Heart left ventricle (tissue), 16 donors: ENCODE measurements at regions not wholly inside any gene's neighbourhood (a gene's known extent, or its start where the extent isn't known, plus 50 kb on each side); places are given as distances from the start of the nearest gene placed in this dataset.

Experiments used
- ATAC-seq, 4 donors: fragments of 200-7000 bp; cut with Tn5 transposase; one replicate each; pipeline ENCODE4 v1.9.1; 2020 to 2022; ENCODE audit warnings: moderate library complexity in 4 of 4, mild to moderate bottlenecking in 3 of 4, moderate number of reproducible peaks in 1 of 4
- DNase-seq, 5 donors: peaks; one replicate each; pipeline ENCODE4 v3.0.0-alpha.2; 2020
- H3K27ac ChIP-seq, 12 donors: fragments of 200-600 bp; sonication (generic) in 4 of 12; one replicate each; pipeline versions ENCODE4 v1.5.0 to v1.8.0; 2016 to 2022; ENCODE audit warnings: mild to moderate bottlenecking in 2 of 12
- H3K27me3 ChIP-seq, 9 donors: fragments of 200-600 bp; sonication (generic) in 2 of 9; one replicate each; pipeline versions ENCODE4 v1.5.1 to v1.8.0; 2016 to 2022; ENCODE audit warnings: mild to moderate bottlenecking in 3 of 9
- H3K36me3 ChIP-seq, 9 donors: fragments of 200-600 bp; sonication (generic) in 2 of 9; one replicate each; pipeline versions ENCODE4 v1.5.0 to v1.8.0; 2018 to 2022; ENCODE audit warnings: mild to moderate bottlenecking in 2 of 9
- H3K4me1 ChIP-seq, 12 donors: fragments of 200-600 bp; sonication (generic) in 4 of 12; one replicate each; pipeline versions ENCODE4 v1.5.0 to v1.8.0; 2016 to 2022; ENCODE audit warnings: mild to moderate bottlenecking in 3 of 12
- H3K4me3 ChIP-seq, 12 donors: fragments of 200-600 bp; sonication (generic) in 4 of 12; one replicate each; pipeline versions ENCODE4 v1.5.0 to v1.8.0; 2017 to 2022; ENCODE audit warnings: mild to moderate bottlenecking in 9 of 12, moderate library complexity in 4 of 12
- H3K9me3 ChIP-seq, 12 donors: fragments of 200-600 bp; sonication (generic) in 4 of 12; one replicate each; pipeline versions ENCODE4 v1.5.0 to v1.8.0; 2016 to 2022; ENCODE audit warnings: mild to moderate bottlenecking in 1 of 12
- POLR2A ChIP-seq, 2 donors: fragments of 450-650 bp; IDR thresholded peaks; one replicate each; pipeline ENCODE4 v1.6.1; 2017; ENCODE audit warnings: antibody characterized with exemption in 2 of 2, mild to moderate bottlenecking in 2 of 2, moderate library complexity in 2 of 2
- whole genome bisulfite sequencing, 4 donors: extraction: QIAGEN DNeasy Blood & Tissue Kit in 2 of 4; methylation state at CpG; one replicate each; pipeline versions ENCODE4 v1.1.5 to v1.1.7; 2013 to 2018; 5-methylcytosine and 5-hydroxymethylcytosine counted together
- intact Hi-C, 10 donors: fragments of 100-400 bp; cut with DNase I; formaldehyde crosslinking; loops; one replicate each; pipeline versions ENCODE4 v1.11.1 to v1.14.2; 2022
- TF ChIP-seq, protein P1 (sequence below), 12 donors: fragments of 200-600 bp; sonication (generic) in 4 of 12; IDR thresholded peaks; one replicate each; pipeline versions ENCODE4 v1.5.0 to v1.8.0; 2018 to 2022; ENCODE audit warnings: antibody characterized with exemption in 12 of 12, mild to moderate bottlenecking in 5 of 12
- donor health status: ischemic (EF 13 %, LVEDD 7.1; RV severe dilation, severe dysfunction).
- donor health status: healthy with polysubstance abuse.
- donor health status: DM: no; HTN: yes; CAD: no.
- donor health status: DM: no; HTN: no; CAD: no.
- donor health status: ischemic (EF 25% LVEDD 6.9; RV normal size, moderate dysfunction).
- donor health status: ischemic (EF 25% LVEDD 5.7; RV mildly dilated, moderate dysfunction).
- donor health status: healthy.
- donor health status: DM: yes; HTN: yes; CAD: no.
- donor health status: ischemic (EF 35%, LVEDD 5.7; RV mildly dilated, moderate dysfunction).
- donor health status: nonischemic (EF 11% LVEDD 7.7; RV severe dilation, severe dysfunction).
- donor health status: DM: yes; HTN: yes; CAD: no.
- donor health status: PGD.
- donor health status: ischemic (EF 29% LVEDD 5.4; RV normal size, mild dysfunction).
- donor health status: nonischemic (EF 23%, LVEDD 6.1; RV moderate dilation, normal function).

DNA sequence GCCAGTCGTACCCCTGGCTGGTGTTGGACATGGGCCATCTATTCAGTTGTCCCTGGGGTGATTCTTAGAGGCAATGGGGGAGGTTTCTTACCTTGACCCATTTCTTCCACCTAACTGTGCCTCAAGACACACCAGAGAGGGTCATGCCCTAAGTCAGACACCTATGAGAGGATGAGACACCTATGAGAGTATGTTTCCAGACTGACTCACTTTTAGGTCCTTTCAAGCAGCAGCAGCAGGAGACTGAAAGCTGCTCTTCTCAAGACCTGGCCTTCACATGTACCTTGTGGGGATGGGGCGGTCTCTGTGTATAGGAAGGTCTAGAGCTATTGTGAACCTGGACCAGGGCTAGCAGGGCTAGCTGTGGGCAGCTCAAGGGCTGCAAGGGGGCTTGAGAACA, 130.1 kb downstream of the TENT4A start:
- H3K27me3 ChIP-seq = peaks cover 0 to 12% (median 0%) of the 10 kb centered on the region in 9 donors
- H3K4me3 ChIP-seq = no peak overlapping the region
- no peak for ATAC-seq
- no peaks in the 10 kb centered on the region for H3K4me1 ChIP-seq
- TF ChIP-seq POLR2A (IDR thresholded peaks at IDR 0.05) = no peak
- TF ChIP-seq, protein P1, sequence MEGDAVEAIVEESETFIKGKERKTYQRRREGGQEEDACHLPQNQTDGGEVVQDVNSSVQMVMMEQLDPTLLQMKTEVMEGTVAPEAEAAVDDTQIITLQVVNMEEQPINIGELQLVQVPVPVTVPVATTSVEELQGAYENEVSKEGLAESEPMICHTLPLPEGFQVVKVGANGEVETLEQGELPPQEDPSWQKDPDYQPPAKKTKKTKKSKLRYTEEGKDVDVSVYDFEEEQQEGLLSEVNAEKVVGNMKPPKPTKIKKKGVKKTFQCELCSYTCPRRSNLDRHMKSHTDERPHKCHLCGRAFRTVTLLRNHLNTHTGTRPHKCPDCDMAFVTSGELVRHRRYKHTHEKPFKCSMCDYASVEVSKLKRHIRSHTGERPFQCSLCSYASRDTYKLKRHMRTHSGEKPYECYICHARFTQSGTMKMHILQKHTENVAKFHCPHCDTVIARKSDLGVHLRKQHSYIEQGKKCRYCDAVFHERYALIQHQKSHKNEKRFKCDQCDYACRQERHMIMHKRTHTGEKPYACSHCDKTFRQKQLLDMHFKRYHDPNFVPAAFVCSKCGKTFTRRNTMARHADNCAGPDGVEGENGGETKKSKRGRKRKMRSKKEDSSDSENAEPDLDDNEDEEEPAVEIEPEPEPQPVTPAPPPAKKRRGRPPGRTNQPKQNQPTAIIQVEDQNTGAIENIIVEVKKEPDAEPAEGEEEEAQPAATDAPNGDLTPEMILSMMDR (IDR thresholded peaks at IDR 0.05) = no peak
- no peaks in the 10 kb centered on the region for H3K36me3 ChIP-seq
- no peak for DNase-seq
- H3K9me3 ChIP-seq = peaks cover 0 to 5% (median 0%) of the 10 kb centered on the region in 12 donors
- WGBS, 4 donors = 71 to 84% (median 75%) methylated on average over 2 of the region's 2 CpGs
- H3K27ac ChIP-seq = no peak overlapping the region
- intact Hi-C loops = no loop called here

DNA sequence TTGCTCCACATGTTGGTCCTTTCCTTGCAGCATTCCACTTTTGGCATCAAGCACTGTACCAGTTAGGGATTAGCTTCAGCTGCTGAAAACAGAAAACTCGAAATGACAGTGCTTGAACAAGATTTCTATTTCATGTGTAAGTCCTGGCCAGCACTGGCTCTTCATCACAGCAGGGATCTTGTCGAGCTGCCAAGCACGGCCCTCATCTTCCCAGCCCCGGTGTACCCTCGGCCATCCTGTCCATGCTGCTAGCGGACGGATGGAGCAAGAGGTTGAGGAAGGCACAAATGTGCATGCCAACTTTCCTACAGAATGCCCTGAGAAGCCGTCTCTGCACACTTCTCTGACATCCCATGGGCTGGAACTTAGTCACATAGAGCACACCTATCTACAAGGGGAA, 130.6 kb downstream of the TENT4A start:
- ATAC-seq = no peak
- TF ChIP-seq, protein P1 (IDR thresholded peaks at IDR 0.05) = no peak
- no peak for TF ChIP-seq POLR2A (IDR thresholded peaks at IDR 0.05)
- WGBS, 4 donors = 78 to 90% (median 80%) methylated on average over 8 of the region's 8 CpGs
- H3K27ac ChIP-seq = no peak overlapping the region
- H3K4me3 ChIP-seq = no peak overlapping the region
- no peak for DNase-seq
- no peaks in the 10 kb centered on the region for H3K4me1 ChIP-seq
- intact Hi-C loops = no loop called here
- H3K9me3 ChIP-seq = peaks cover 0 to 5% (median 0%) of the 10 kb centered on the region in 12 donors
- peaks cover 0 to 11% (median 0%) of the 10 kb centered on the region in 9 donors for H3K27me3 ChIP-seq
- H3K36me3 ChIP-seq = no peaks in the 10 kb centered on the region

DNA sequence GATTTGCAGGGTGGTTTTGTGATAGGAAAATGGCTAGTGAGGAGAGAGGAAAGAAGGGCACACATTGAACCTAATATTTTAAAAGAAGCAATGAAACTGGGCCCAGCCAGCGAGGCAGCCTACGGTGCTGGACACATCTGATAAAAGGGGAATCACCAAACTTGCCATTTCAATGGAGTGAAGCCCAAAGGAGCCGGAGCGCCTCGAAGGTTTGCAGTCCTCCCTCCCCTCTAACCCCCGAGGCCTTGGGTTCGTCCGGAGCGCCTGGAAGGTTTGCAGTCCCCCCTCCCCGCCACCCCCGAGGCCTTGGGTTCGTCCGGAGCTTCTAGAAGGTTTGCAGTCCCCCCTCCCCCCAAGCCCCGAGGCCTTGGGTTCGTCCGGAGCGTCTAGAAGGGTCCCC, 132.6 kb downstream of the TENT4A start:
- intact Hi-C loops = no loop called here
- Histone ChIP-seq H3K9me3 (peaks cover 0 to 5% (median 0%) of the 10 kb centered on the region in 12 donors), H3K27me3 (peaks cover 0 to 11% (median 0%) of the 10 kb centered on the region in 9 donors), H3K4me1 (no peaks in the 10 kb centered on the region), H3K4me3 (no peak overlapping the region), H3K27ac (no peak overlapping the region), H3K36me3 (no peaks in the 10 kb centered on the region)
- TF ChIP-seq, protein P1 (IDR thresholded peaks at IDR 0.05) = no peak
- TF ChIP-seq POLR2A (IDR thresholded peaks at IDR 0.05) = no peak
- 84 to 92% (median 90%) methylated on average over 14 to 17 of the region's 17 CpGs for WGBS, 4 donors
- no peak for ATAC-seq
- no peak for DNase-seq

DNA sequence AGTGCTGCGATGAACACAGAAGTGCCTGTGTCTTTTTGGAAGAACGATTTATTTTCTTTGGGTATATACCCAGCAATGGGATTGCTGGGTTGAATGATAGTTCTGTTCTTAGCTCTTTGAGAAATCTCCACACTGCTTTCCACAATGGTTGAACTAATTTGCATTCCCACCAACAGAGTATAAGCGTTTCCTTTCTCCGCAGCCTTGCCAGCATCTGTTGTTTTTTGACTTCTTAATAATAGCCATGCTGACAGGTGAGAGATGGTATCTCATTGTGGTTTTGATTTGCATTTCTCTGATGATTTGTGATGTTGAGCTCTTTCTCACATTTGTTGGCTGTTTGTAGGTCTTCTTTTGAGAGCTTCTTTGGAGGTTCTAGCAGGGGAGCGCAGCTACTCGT, 134.6 kb downstream of the TENT4A start:
- Histone ChIP-seq H3K36me3 (no peaks in the 10 kb centered on the region), H3K27ac (no peak overlapping the region), H3K4me3 (no peak overlapping the region), H3K9me3 (peaks cover 0 to 4% (median 0%) of the 10 kb centered on the region in 12 donors), H3K4me1 (no peaks in the 10 kb centered on the region), H3K27me3 (no peaks in the 10 kb centered on the region)
- WGBS, 4 donors = 80 to 88% (median 85%) methylated on average over 6 of the region's 6 CpGs
- ATAC-seq (no peak), DNase-seq (no peak)
- no peak for TF ChIP-seq POLR2A (IDR thresholded peaks at IDR 0.05)
- TF ChIP-seq, protein P1 (IDR thresholded peaks at IDR 0.05) = no peak
- intact Hi-C loops = no loop called here
